DOHH2 (cell line): ENCODE measurements at regions not wholly inside any gene's neighbourhood (a gene's known extent, or its start where the extent isn't known, plus 50 kb on each side); places are given as distances from the start of the nearest gene placed in this dataset.

Source experiments
- CTCF ChIP-seq: fragments of 200-600 bp; sonication (generic); IDR thresholded peaks from one replicate; pipeline ENCODE4 v1.5.1; 2014; ENCODE audit warnings: antibody characterized with exemption, mild to moderate bottlenecking, low read depth, low read length; ENCODE audit not compliant: poor library complexity, severe bottlenecking
- EZH2phosphoT487 ChIP-seq: fragments of 200-600 bp; sonication (generic); IDR thresholded peaks from 2 replicates; pipeline ENCODE4 v1.6.1; 2017; ENCODE audit warnings: borderline replicate concordance, mild to moderate bottlenecking, antibody characterized with exemption, low read length, moderate library complexity, mixed read lengths

DNA sequence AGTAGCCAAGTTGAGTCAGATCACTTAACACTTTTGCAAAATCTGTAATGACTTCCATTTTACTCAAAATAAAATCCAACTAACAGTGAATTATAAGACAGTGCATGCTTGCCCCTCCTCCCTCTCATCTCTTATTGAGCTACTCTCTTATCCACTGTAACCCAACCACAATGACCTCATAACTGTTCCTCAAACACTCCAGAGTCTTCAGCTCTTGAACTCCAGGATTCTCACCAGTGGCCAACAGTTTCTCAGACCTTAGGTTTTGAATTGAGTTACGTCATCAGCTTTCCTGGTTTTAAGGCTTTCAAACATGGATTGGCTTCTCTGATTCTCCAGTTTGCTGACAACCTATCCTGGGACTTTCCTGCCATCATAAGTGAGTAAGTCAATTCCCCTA is 938.3 kb downstream of the RAB28 start:
- no peak for TF ChIP-seq CTCF
- no peak for TF ChIP-seq EZH2phosphoT487
